MCF 10A (cell line): ENCODE measurements at regions not wholly inside any gene's neighbourhood (a gene's known extent, or its start where the extent isn't known, plus 50 kb on each side); places are given as distances from the start of the nearest gene placed in this dataset.

Source experiments
- BruUV-seq: library from RNA; stranded (reverse); fragments of 400-500 nt; replicated peaks from 2 replicates; lab custom pipeline; 2021; lab: Mats Ljungman, UMichigan
- CTCF ChIA-PET: fragments of 300-600 bp; sonication (Branson Sonifier 250); formaldehyde crosslinking; extraction: SDS; loops from one replicate; lab custom pipeline; 2021; ENCODE audit warnings: antibody characterized with exemption, inconsistent platforms; lab: Yijun Ruan, JAX
- POLR2A ChIA-PET: fragments of 300-600, 350-650 bp; sonication (Branson Sonifier 250); formaldehyde crosslinking; extraction: SDS; loops from one replicate; lab custom pipeline; 2020; ENCODE audit warnings: antibody characterized with exemption, inconsistent platforms; lab: Yijun Ruan, JAX
- DNase-seq: peaks from one replicate; pipeline ENCODE4 v3.0.0-alpha.2; 2018; ENCODE audit not compliant: unreplicated experiment
- H3K27ac Mint-ChIP-seq: one replicate; pipeline ENCODE4 v1.8.0; 2022; ENCODE audit warnings: mild to moderate bottlenecking, low read depth, mixed read lengths; ENCODE audit not compliant: unreplicated experiment
- H3K27me3 Mint-ChIP-seq: one replicate; pipeline ENCODE4 v1.8.0; 2022; ENCODE audit warnings: mixed read lengths; ENCODE audit not compliant: insufficient read depth, unreplicated experiment
- H3K36me3 Mint-ChIP-seq: one replicate; pipeline ENCODE4 v1.8.0; 2022; ENCODE audit warnings: mild to moderate bottlenecking, moderate library complexity, mixed read lengths; ENCODE audit not compliant: insufficient read depth, unreplicated experiment
- H3K4me1 Mint-ChIP-seq: one replicate; pipeline ENCODE4 v1.8.0; 2022; ENCODE audit warnings: mixed read lengths; ENCODE audit not compliant: insufficient read depth, unreplicated experiment
- H3K4me3 Mint-ChIP-seq: one replicate; pipeline ENCODE4 v1.8.0; 2022; ENCODE audit warnings: mild to moderate bottlenecking, moderate library complexity, mixed read lengths; ENCODE audit not compliant: unreplicated experiment
- H3K9me3 Mint-ChIP-seq: one replicate; pipeline ENCODE4 v1.8.0; 2022; ENCODE audit warnings: mixed read lengths; ENCODE audit not compliant: unreplicated experiment
- intact Hi-C: fragments of 100-400 bp; cut with micrococcal nuclease; formaldehyde crosslinking; loops from 2 replicates; pipeline ENCODE4 v1.14.1; 2022
- TF ChIP-seq, protein P1 (sequence below): fragments of 200-600 bp; IDR thresholded peaks from one replicate; pipeline ENCODE4 v1.8.0; 2022; ENCODE audit warnings: antibody characterized with exemption, mild to moderate bottlenecking; ENCODE audit not compliant: unreplicated experiment

GRCh38 chr4:64774626-64775025 lies 365.4 kb upstream of the TECRL start:
- no peaks in the 10 kb centered on the region for H3K36me3 Mint-ChIP-seq
- no peaks in the 10 kb centered on the region for H3K9me3 Mint-ChIP-seq

GRCh38 chr4:64771149-64771548 lies 361.9 kb upstream of the TECRL start:
- H3K4me1 Mint-ChIP-seq = no peaks in the 10 kb centered on the region
- no peak overlapping the region for H3K27ac Mint-ChIP-seq
- DNase-seq = no peak
- intact Hi-C loops = no loop called here
- no peak overlapping the region for H3K4me3 Mint-ChIP-seq
- no peaks in the 10 kb centered on the region for H3K9me3 Mint-ChIP-seq
- TF ChIP-seq, protein P1, sequence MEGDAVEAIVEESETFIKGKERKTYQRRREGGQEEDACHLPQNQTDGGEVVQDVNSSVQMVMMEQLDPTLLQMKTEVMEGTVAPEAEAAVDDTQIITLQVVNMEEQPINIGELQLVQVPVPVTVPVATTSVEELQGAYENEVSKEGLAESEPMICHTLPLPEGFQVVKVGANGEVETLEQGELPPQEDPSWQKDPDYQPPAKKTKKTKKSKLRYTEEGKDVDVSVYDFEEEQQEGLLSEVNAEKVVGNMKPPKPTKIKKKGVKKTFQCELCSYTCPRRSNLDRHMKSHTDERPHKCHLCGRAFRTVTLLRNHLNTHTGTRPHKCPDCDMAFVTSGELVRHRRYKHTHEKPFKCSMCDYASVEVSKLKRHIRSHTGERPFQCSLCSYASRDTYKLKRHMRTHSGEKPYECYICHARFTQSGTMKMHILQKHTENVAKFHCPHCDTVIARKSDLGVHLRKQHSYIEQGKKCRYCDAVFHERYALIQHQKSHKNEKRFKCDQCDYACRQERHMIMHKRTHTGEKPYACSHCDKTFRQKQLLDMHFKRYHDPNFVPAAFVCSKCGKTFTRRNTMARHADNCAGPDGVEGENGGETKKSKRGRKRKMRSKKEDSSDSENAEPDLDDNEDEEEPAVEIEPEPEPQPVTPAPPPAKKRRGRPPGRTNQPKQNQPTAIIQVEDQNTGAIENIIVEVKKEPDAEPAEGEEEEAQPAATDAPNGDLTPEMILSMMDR = no peak
- ChIA-PET POLR2A (no interaction called here), CTCF (no interaction called here)
- no peaks in the 10 kb centered on the region for H3K36me3 Mint-ChIP-seq
- no TSS peak for BruUV-seq
- no peaks in the 10 kb centered on the region for H3K27me3 Mint-ChIP-seq

More at GRCh38 chr4:64774626-64775025, 365.4 kb upstream of the TECRL start:
- TF ChIP-seq, protein P1 = no peak
- ChIA-PET CTCF (no interaction called here), POLR2A (interaction anchor here (0.6 kb wide), 1 partner anchor 1201 kb away, joined by 3 read pairs; no protein-coding TSS in a partner anchor)
- no TSS peak for BruUV-seq
- Mint-ChIP-seq H3K4me3 (no peak overlapping the region), H3K27me3 (no peaks in the 10 kb centered on the region), H3K27ac (no peak overlapping the region), H3K4me1 (no peaks in the 10 kb centered on the region)
- intact Hi-C loops = no loop called here
- no peak for DNase-seq

- TF ChIP-seq, protein P1 = no peak
- H3K4me1 Mint-ChIP-seq = no peaks in the 10 kb centered on the region
- BruUV-seq = no TSS peak
- intact Hi-C loops = no loop called here
- no peaks in the 10 kb centered on the region for H3K9me3 Mint-ChIP-seq
- H3K4me3 Mint-ChIP-seq = no peak overlapping the region
- H3K27me3 Mint-ChIP-seq = no peaks in the 10 kb centered on the region
- no peak for DNase-seq
- ChIA-PET CTCF (interaction anchor here (0.7 kb wide), 1 partner anchor 915 kb away, joined by 3 read pairs; no protein-coding TSS in a partner anchor), POLR2A (no interaction called here)
- no peaks in the 10 kb centered on the region for H3K36me3 Mint-ChIP-seq
- no peak overlapping the region for H3K27ac Mint-ChIP-seq
Observed at GRCh38 chr4:64767547-64767946, 358.3 kb upstream of the TECRL start.

DNA sequence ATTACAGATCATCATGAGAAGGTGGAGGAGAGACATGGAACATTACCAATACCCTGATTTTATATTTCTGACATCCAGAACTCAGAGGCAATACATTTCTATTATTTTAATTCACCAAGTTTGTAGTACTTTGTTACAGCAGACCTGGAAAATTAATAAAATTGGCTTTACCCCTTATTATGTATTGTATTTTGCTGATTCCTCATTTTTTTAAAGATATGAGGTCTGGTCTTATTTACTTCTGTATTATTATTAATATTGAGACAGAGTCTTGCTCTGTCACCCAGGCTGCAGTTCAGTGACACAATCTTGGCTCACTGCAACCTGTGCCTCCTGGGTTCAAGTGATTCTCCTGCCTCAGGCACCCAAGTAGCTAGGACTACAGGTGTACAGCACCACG lies 357.3 kb upstream of the TECRL start:
- no peaks in the 10 kb centered on the region for H3K9me3 Mint-ChIP-seq
- H3K36me3 Mint-ChIP-seq = no peaks in the 10 kb centered on the region
- ChIA-PET CTCF (no interaction called here), POLR2A (no interaction called here)
- no peaks in the 10 kb centered on the region for H3K4me1 Mint-ChIP-seq
- no peak overlapping the region for H3K27ac Mint-ChIP-seq
- intact Hi-C loops = no loop called here
- H3K27me3 Mint-ChIP-seq = no peaks in the 10 kb centered on the region
- H3K4me3 Mint-ChIP-seq = no peak overlapping the region
- no TSS peak for BruUV-seq
- DNase-seq = no peak
- TF ChIP-seq, protein P1 = no peak
